ENCODE measurements at regions not wholly inside any gene's neighbourhood (a gene's known extent, or its start where the extent isn't known, plus 50 kb on each side); places are given as distances from the start of the nearest gene placed in this dataset.

DNA sequence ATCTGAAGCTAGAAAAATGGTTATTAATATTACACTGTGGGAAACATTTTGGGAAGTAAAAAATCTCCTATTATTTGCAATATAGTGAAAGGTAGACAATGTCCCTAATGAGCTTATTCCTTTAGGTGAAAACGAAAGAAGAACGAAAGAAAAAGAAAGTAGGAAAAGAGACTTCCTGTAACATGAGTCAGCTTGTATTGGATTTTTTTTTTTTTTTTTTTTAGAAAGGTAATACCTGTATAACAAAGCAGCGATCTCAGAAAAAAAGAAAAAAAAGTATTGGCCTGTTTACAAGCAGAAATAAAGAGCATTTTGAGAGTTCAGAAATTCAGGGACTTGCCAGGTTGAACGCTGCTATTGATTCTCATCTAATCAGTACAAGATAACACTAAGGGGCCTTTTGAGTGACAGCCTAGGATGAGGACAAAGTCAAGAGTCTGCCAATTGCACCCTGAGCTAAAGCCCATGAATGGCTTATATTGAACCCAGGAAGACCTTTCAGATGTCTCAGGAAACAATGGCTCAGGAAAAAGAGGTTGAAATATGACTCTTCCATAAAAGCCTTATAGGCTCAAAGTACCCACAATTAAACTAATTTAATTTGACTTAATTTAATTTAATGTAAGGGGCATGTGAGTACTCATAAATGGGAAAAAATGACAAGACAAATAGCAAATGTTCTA is 615.6 kb upstream of the CDH2 start:
- TF ChIP-seq POLR2A (IDR thresholded peaks at IDR 0.05): no peak
- TF ChIP-seq, protein P1, sequence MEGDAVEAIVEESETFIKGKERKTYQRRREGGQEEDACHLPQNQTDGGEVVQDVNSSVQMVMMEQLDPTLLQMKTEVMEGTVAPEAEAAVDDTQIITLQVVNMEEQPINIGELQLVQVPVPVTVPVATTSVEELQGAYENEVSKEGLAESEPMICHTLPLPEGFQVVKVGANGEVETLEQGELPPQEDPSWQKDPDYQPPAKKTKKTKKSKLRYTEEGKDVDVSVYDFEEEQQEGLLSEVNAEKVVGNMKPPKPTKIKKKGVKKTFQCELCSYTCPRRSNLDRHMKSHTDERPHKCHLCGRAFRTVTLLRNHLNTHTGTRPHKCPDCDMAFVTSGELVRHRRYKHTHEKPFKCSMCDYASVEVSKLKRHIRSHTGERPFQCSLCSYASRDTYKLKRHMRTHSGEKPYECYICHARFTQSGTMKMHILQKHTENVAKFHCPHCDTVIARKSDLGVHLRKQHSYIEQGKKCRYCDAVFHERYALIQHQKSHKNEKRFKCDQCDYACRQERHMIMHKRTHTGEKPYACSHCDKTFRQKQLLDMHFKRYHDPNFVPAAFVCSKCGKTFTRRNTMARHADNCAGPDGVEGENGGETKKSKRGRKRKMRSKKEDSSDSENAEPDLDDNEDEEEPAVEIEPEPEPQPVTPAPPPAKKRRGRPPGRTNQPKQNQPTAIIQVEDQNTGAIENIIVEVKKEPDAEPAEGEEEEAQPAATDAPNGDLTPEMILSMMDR (IDR thresholded peaks at IDR 0.05): no peak

All from body of pancreas (tissue), 4 donors.